ENCODE measurements at regions not wholly inside any gene's neighbourhood (a gene's known extent, or its start where the extent isn't known, plus 50 kb on each side); places are given as distances from the start of the nearest gene placed in this dataset.

- no peak for DNase-seq (ENCODE audit: missing footprints)
- ATAC-seq, result no peak
- intact Hi-C loops (cut with DNase I), result loop anchor here (5.0 kb wide), 1 partner anchor 838 kb away; no protein-coding TSS in a partner anchor
Measured at GRCh38 chr16:52074133-52074532, 472.8 kb downstream of the TOX3 start.

GRCh38 chr16:52073024-52073423 lies 473.9 kb downstream of the TOX3 start:
- DNase-seq (ENCODE audit: missing footprints), result no peak
- intact Hi-C loops (cut with DNase I), result loop anchor here (5.0 kb wide), 1 partner anchor 839 kb away; no protein-coding TSS in a partner anchor

GRCh38 chr16:52071101-52071500 lies 475.8 kb downstream of the TOX3 start:
- no peak for ATAC-seq
- intact Hi-C loops (cut with DNase I), result loop anchor here (5.0 kb wide), 1 partner anchor 841 kb away; no protein-coding TSS in a partner anchor
- no peak for DNase-seq (ENCODE audit: missing footprints)

More at GRCh38 chr16:52073024-52073423, 473.9 kb downstream of the TOX3 start:
- ATAC-seq, result no peak

GRCh38 chr16:52070341-52071057 lies 476.4 kb downstream of the TOX3 start:
- no peak for DNase-seq (ENCODE audit: missing footprints)
- intact Hi-C loops (cut with DNase I), result loop anchor here (5.0 kb wide), 1 partner anchor 842 kb away; no protein-coding TSS in a partner anchor
- no peak for ATAC-seq

GRCh38 chr16:52069866-52070265 lies 477.1 kb downstream of the TOX3 start:
- no peak for ATAC-seq
- no peak for DNase-seq (ENCODE audit: missing footprints)
- intact Hi-C loops (cut with DNase I), result loop anchor here (5.0 kb wide), 2 partner anchors 842 to 952 kb away; no protein-coding TSS in a partner anchor

- intact Hi-C loops (cut with DNase I), result loop anchor here (5.0 kb wide), 1 partner anchor 954 kb away; no protein-coding TSS in a partner anchor
- DNase-seq (ENCODE audit: missing footprints) (no peak), ATAC-seq (peak; percentile 65)
Measured at GRCh38 chr16:52068447-52069074, 478.4 kb downstream of the TOX3 start.

GRCh38 chr16:52066962-52067361 lies 480.0 kb downstream of the TOX3 start:
- intact Hi-C loops (cut with DNase I), result loop anchor here (5.0 kb wide), 1 partner anchor 955 kb away; no protein-coding TSS in a partner anchor
- ATAC-seq (no peak), DNase-seq (ENCODE audit: missing footprints) (no peak)

- intact Hi-C loops (cut with DNase I), result no loop called here
- DNase-seq (ENCODE audit: missing footprints), result no peak
- no peak for ATAC-seq
Measured at GRCh38 chr16:52056259-52056658, 490.7 kb downstream of the TOX3 start.

- DNase-seq (ENCODE audit: missing footprints) (no peak), ATAC-seq (no peak)
- intact Hi-C loops (cut with DNase I), result no loop called here
Measured at GRCh38 chr16:52055381-52055780, 491.6 kb downstream of the TOX3 start.

- intact Hi-C loops (cut with DNase I), result no loop called here
- ATAC-seq (no peak), DNase-seq (ENCODE audit: missing footprints) (no peak)
Measured at GRCh38 chr16:52054326-52054725, 492.6 kb downstream of the TOX3 start.

GRCh38 chr16:52052818-52053217 lies 494.1 kb downstream of the TOX3 start:
- ATAC-seq (no peak), DNase-seq (ENCODE audit: missing footprints) (no peak)
- intact Hi-C loops (cut with DNase I), result no loop called here

- intact Hi-C loops (cut with DNase I), result no loop called here
- DNase-seq (ENCODE audit: missing footprints), result no peak
- no peak for ATAC-seq
Measured at GRCh38 chr16:52051414-52052172, 495.4 kb downstream of the TOX3 start.

- intact Hi-C loops (cut with DNase I), result no loop called here
- ATAC-seq, result no peak
- DNase-seq (ENCODE audit: missing footprints), result no peak
Measured at GRCh38 chr16:52050418-52050817, 496.5 kb downstream of the TOX3 start.

- DNase-seq (ENCODE audit: missing footprints) (no peak), ATAC-seq (no peak)
- intact Hi-C loops (cut with DNase I), result no loop called here
Measured at GRCh38 chr16:52035436-52035835, 511.5 kb downstream of the TOX3 start.

- ATAC-seq (no peak), DNase-seq (ENCODE audit: missing footprints) (no peak)
- intact Hi-C loops (cut with DNase I), result no loop called here
Measured at GRCh38 chr16:52034830-52035229, 512.1 kb downstream of the TOX3 start.

GRCh38 chr16:52033992-52034391 lies 513.0 kb downstream of the TOX3 start:
- ATAC-seq (no peak), DNase-seq (ENCODE audit: missing footprints) (no peak)
- intact Hi-C loops (cut with DNase I), result no loop called here

- intact Hi-C loops (cut with DNase I), result no loop called here
- DNase-seq (ENCODE audit: missing footprints) (no peak), ATAC-seq (no peak)
Measured at GRCh38 chr16:52022980-52023379, 524.0 kb downstream of the TOX3 start.

- ATAC-seq, result no peak
- DNase-seq (ENCODE audit: missing footprints), result no peak
- intact Hi-C loops (cut with DNase I), result no loop called here
Measured at GRCh38 chr16:52022177-52022576, 524.8 kb downstream of the TOX3 start.

- intact Hi-C loops (cut with DNase I), result no loop called here
- ATAC-seq (no peak), DNase-seq (ENCODE audit: missing footprints) (no peak)
Measured at GRCh38 chr16:52016387-52016786, 530.6 kb downstream of the TOX3 start.
